HG02798 (cell line): ENCODE measurements at regions not wholly inside any gene's neighbourhood (a gene's known extent, or its start where the extent isn't known, plus 50 kb on each side); places are given as distances from the start of the nearest gene placed in this dataset.
"Not testable (repeated sequence)": the region's sequence is repeated elsewhere in the genome, so short reads cannot be mapped to it uniquely, and the experiment has no call there.

Source experiments
- ATAC-seq: cut with Tn5 transposase; IDR thresholded peaks from one replicate; pipeline ENCODE4 v1.9.1; 2021; ENCODE audit warnings: mild to moderate bottlenecking; ENCODE audit not compliant: unreplicated experiment, poor library complexity

DNA sequence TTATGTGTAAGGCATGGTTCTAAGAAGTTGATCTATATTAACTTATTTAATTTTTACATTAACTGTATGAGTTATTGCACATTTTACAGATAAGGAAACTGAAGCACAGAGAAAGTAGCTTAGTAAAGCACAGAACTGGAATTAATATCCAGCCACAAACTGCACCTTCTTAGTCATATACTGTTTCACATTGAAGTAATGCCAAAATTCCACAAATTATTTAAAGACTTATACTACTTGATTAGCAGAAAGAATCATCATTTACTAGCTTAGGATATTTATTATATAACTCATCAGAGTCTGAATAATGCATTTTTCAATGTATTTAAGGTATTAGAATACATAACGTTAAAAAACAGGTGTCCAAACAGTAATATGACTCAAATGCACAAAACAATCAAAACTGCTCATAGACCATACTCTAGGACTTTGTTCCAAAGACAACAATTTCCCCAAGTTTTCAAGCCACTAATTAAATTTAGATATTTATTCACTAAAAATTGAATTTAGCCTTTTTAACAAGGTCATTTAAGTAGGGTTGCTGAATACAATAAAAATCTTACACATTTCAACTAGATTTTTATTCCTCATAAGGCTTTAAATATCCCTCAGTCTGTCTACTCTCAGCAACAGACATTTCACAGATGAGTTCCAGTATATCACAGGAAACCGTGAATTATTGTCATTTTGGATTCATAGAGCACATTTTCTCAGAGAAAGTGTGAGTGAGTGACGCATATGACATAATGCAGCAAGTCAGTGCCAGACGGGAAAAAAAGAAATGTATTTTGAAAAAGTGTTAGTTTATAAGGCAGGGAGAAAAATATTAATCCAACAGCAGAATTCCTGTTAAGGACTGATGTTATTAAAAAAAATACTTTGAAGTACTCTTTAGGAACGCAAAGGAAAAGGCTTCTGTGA, 782.5 kb downstream of the TMTC2 start:
- no peak for ATAC-seq

DNA sequence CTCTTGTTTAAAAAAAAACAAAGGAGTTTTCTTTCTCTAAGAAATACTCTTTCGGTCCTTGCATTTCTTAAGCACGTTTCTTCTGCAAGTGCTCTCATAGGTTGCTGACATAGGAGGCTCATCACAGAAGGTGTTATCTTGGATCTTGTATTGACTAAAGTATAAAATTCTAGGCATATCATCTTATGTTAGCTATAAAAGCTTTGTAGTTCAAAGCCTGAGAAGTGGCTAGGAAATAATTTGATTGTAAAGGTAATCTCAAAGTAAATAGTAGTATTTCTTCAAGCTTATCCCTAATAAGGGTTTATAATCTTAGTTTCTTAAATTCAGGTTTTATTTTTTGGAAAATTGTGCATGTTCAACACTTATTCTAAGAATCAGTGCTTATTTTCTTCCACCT, 778.9 kb downstream of the TMTC2 start:
- no peak for ATAC-seq

DNA sequence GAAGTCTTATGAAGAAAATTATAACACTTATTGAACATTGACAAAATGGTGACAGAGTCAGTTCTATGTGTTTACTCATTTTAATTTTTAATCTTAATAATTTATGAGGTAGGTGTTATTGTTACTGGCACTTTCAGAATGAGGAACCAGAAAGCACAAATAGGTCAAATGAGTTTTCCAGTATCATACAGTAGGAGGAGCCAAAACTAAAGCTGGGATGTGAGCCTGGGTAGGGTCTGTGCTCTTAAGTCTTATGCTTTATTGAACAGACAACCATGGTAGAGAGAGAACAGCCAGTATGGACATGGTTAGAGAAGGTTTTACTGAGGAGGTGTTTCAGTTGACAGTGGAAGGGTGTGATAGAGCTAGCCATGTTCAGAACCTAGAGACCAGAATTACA, 775.7 kb downstream of the TMTC2 start:
- no peak for ATAC-seq

DNA sequence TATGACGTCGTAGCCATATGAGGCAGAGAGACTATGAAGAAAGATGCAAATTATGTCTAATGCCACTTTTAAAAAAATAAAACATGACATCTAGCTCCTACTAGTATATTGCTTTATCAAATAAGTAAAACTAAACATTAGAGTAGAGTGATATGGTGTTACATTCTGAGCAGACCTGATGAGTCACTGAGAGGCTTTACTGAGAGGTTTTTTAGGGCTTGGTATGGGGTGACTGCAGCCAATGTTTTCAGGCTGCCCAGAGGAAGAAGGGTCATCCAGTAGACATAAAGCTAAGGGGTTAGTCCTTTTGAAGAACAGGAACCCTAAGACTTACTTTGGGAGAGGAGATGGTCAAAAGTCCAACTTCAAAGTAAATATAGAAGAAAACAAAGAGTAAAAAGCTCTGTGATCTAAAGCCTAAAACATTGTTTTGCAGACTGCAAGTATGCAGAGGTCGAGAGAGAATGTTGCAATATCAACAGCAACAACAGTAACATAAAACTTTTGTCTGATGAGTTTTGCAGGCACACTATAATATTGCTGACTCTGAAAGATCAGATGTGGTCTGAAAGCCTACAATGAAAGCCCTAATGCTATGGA, 774.7 kb downstream of the TMTC2 start:
- no peak for ATAC-seq

DNA sequence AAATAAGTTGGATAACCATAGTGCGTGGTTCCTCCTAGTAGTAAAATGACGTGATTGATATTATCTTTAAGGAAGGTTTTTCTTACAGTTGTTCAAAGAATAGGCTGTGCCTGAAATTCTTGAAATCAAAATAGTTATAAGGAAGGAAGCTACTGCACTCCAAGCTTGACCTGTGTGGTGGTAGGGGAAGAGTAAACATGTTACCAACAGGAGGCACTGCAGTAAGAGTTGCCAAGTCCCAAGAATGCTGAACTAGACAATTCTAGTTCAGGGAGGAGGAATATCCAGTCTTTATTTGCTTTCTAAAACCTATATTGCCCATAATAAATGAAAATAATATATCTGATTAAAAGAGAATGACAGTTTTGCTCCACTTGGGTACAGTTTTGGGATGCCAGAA, 764.5 kb downstream of the TMTC2 start:
- no peak for ATAC-seq

DNA sequence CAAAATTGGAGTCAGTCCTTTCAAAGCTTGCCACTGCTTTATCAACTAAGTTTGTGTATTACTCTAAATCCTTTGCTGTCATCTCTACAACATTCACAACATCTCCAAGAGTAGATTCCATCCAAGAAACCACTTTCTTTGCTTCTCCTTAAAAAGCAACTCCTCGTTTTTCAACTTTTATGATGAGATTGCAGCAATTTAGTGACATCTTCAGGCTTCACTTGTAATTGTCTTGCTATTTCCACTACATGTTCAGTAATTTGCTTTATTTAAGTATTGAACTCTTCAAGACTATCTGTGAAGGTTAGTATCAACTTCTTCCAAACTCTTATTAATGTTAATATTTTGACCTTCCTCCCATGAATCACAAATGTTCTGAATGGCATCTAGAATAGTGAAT, 747.9 kb downstream of the TMTC2 start:
- ATAC-seq = no peak

DNA sequence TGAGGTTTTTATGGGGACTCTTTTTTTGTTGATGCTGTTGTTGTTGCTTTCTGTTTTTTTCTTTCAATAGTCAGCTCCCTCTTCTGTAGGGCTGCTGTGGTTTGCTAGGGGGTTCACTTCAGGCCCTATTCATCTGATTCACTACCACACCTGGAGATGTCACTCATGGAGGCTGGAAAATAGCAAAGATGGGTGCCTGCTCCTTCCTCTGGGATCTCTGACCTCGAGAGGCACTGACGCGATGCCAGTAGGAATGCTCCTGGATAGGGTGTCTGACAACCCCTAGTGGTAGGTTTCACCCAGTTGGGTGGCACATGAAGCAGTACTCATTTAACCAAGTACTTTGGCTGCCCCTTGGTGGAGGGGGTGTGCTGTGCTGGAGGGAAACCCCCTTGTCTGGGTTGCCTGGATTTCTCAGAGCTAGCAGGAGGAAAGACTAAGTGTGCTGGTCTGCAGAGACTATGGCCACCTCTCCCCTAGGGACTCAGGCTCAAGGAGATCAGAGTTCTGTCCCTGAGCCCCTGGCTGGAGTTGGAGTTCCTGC, 745.5 kb downstream of the TMTC2 start:
- no peak for ATAC-seq

DNA sequence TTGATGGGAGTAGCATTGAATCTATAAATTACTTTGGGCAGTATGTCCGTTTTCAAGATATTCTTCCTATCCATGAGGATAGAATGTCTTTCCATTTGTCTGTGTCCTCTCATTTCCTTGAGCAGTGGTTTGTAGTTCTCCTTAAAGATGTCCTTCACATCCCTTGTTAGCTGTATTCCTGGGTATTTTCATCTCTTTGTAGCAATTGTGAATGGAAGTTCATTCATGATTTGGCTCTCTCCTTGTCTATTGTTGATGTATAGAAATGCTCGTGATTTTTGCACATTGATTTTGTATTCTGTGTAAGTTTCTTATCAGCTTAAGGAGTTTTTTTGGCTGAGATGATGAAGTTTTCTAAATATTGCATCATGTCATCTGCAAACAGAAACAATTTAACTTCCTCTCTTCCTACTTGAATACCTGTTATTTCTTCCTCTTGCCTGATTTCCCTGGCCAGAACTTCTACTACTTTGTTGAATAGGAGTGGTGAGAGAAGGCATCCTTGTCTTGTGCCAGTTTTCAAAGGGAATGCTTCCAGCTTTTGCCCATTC, 741.0 kb downstream of the TMTC2 start:
- ATAC-seq = not testable (repeated sequence)

DNA sequence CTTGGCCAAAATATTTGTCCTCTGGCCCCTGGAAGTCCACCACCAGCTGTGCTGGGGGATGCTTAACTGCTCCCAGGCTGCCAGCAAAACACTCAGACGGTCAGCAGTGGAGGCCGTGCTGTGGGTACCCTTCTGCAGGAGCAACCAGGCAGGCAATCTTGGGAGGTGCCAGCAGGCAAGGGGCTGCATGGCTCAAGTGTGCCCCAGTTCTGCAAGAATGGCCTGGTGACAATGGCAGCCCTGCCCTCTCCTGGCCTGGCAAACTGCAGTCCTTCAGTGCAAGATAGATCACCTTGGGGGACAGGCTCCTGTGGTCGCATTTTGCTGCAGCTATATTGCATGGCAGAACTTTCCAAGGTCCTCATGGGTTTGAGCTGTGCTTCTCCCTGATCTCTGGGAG, 728.3 kb downstream of the TMTC2 start:
- no peak for ATAC-seq

DNA sequence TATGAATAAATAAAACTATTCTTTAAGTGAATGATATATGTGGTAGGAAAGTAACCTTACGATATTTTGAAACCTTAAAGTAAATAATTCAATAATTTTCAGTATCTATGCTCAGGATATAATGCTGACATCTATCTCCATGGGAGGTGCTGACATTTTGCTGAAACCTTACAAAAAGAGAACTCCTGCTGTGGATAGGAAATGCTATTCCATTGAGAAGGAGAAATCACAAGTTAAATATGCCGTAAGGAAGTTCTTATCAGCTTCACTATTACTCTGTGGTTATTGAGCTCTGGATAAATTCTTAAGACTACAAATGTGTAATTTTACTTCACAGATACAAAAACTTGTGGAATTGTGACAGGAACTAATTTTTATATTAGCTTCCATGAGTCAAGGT, 722.1 kb downstream of the TMTC2 start:
- no peak for ATAC-seq

DNA sequence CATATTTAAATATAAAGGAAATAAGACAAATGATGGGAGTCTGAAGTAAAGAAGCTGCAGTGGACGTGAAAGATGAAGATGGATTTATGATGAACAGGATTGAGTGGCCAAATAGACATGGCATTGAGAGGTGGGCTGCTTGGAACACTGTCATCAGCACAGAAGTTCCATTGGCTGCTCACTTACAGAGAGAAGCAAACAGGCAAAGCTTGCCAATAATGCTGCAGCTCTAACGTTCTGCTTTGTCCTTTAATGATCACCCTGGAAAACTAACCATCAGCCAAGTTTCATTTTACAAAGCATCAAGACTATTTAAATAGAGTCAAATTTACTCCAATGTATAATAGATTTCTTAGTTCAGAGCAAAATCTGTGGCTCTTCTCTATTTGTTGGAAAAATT, 721.4 kb downstream of the TMTC2 start:
- no peak for ATAC-seq

DNA sequence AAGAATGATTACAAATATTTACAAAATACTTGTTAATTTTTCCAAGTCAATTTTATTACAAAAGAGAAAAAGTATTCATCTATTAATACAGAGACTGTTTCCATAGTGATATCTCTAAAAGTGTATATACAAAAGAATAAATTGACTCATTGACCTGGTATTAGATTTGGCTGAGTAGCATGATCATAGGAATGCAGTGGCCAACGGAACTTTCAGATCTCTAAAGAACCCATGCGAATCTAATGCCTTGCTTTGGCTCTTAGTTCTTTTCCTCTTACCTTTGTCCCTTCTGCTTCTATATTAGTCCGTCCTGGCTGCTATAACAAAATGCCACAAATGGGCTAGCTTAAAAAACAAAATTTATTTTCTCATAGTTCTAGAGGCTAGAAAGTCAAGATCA, 717.8 kb downstream of the TMTC2 start:
- ATAC-seq = no peak

DNA sequence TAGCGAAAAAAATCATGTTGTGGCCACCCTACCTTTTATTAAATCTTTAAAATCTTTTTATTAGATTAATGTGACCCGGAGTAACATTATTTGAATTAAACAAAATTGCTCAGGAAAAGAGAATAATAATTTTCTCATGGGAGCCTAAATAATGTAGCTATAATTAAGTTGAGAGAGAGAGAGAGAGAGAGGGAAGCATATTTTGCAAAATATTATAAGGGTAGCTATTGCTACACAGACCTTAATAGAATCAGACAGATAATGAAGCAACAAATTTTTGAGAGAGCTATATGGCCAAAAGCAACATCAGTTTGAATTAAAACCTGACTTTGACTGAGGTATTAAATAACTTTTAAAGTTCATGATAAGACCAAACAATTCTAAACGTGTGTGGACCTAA, 703.5 kb downstream of the TMTC2 start:
- no peak for ATAC-seq

DNA sequence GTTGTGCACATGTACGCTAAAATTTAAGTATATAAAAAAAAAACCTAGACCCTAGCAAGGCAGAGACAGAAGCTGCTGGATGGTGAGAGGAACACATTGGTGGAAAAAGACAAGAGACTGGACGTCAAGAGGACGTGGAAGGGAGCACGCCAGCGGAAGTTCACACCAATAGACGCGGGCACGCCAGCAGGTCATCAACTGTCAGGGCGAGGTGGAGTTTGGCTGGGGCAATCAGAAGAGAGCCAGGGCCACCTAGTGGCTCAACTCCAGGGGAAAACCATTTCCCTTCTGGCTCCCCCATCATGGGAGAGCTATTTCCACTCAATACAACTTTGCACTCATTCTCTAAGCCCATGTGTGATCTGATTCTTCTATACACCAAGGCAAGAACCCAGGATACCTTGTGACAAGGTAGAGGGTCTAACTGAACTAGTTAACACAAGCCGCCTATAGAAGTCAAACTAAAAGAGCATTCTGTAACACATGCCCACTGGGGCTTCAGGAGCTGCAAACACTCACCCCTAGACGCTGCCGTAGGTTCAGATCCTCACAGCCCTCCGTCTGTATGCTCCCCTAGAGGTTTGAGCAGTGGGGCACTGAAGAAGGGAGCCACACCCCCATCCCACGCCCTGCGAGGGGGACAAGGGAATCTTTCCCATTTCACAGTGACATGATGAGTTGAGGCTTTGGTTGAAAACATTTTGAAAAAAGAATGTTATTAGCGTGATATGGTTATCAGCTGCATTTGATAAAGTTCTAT, 702.7 kb downstream of the TMTC2 start:
- ATAC-seq = no peak

DNA sequence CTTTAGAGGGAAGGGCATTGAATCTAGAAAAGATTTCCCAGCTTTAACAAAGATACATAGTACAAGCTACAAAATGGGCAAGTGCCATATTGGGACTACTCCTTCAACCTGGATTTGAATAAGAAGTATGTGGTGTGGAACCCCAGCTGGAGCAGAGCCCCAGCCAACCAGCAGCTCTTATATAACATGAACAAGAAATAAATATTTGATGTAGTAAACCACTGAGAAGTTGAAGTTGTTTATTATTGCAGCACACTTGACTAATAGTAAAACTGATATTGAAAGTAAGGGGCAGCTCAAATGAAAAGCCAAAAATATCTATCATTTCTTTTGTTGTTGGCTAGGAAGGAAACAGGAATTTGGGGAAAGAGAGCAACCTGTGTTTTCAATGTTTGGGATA, 701.8 kb downstream of the TMTC2 start:
- ATAC-seq = peak; percentile 52

DNA sequence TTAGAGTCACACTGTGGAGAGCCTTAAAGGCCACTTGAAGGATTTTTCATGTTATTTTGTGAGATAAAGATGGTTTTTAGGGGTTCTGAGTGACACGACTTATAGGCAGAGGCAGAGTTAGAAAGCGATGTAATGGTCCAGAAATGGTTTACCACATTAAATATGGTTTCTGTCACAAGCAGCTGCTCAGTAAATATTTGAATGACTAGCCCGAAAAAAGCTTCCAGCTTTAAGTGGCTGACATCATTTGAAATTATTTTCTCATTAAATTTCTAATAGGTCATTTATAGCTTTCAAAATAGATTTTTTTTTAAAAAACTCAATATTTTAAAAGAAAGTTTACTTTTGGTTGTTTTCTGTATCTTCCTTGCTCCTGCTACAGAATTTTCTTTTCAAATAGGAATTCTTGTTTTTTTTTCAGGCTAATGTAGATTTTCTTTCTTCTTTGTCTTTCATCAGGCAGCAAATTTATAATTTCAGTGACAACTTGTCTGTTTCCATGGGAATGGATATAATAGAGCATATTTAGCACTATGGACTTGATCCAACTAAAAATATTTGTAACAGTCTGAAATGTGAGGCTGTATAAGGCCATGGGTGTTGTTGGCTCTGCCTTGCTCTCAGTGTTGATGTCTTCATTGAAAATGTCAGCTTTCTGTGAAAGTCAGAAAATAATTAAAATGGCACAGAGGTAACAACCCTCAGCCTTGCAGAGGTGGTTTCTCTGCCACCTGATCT, 700.0 kb downstream of the TMTC2 start:
- ATAC-seq = no peak

DNA sequence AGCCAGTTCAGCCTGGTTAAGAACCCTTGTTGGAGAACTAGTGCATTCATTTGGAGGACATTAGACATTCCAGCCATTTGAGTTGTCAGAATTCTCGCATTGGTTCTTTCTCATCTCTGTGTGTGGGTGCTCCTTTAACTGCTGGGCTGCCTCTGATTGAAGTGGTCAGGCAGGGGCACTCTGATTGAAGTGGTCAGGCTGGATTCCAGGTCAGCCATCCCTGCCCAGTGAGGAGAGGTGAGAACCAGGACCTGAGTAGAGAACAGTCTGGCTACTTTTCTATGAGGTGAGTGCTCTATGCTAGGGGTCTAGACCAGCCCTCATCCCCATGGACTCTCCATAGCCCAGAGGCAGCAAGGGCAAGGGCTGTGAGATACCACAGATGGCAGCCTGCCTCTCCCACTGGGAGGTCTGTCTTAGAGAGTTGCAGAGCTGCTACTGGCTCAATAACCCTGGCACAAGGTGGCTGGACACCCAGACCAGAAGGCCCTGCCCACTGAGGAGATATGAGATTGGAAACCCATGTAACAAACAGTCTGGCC, 691.6 kb downstream of the TMTC2 start:
- no peak for ATAC-seq

DNA sequence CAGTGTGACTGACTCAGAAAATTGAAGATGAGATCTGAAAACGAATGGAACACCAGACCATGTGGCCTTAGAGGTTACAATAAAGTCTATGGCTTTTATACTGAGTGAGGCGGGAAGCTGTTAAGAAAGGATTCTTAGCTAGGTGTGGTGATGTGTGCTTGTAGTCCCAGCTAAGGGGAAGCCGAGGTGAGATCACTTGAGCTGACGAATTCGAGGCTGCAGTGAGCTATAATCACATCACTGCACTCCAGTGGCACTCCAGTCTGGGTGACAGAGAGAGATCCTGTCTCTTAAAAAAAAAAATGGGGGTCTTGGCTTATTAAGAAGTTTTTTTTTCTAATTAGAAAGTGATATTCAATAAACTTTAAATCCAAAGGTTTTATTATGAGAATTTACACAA, 678.6 kb downstream of the TMTC2 start:
- ATAC-seq = no peak

DNA sequence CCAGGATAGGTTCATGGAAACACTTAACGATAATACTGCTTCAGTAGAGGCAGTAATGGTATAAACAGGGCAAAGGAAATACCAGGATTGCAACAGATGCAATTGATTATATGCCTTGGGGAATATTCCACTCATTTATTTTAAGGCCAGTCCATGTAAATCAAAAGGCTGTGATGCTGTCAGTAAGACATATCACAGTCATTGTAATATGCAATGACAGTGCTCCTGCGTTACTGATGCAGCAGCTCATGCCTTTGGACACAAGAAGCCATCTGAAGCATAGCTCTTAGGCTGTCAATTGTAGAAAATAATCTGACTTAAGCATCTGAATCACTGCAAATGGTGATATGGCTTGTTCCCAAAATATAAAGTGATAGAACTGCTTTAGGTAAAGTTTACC, 674.8 kb downstream of the TMTC2 start:
- ATAC-seq = no peak

DNA sequence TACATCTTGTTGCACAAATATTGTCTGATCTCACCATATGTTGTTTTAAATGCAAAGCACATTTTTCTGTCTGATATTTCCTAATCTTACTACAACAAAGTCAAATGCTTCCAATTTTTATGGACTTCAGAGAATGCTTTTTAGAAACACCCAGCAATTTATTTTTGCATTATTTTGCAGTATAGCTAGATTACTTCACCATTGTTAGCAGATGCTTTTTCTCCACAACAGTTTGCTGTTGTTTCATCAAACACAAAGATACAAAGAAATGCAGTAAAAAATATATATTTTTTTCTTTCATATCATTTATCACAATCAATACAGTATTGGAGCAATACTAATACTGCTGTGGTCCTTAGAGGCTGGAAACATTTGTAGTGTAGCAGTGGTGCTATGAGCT, 674.4 kb downstream of the TMTC2 start:
- ATAC-seq = no peak
